GM12891 (cell line): ENCODE measurements at regions not wholly inside any gene's neighbourhood (a gene's known extent, or its start where the extent isn't known, plus 50 kb on each side); places are given as distances from the start of the nearest gene placed in this dataset.

ENCODE experiments used
- DNase-seq: peaks from one replicate; pipeline ENCODE4 v3.0.0; 2011; ENCODE audit warnings: low spot score; ENCODE audit not compliant: insufficient read length
- FAIRE-seq: peaks from 2 replicates; lab custom pipeline; 2011; peaks lifted over from hg19 to GRCh38; lab: Jason Lieb, UNC
- PAX5 ChIP-seq: IDR thresholded peaks from 2 replicates; pipeline ENCODE4 v1.6.1; 2011; ENCODE audit warnings: low read length, moderate library complexity, mild to moderate bottlenecking; ENCODE audit not compliant: insufficient read depth, severe bottlenecking
- POLR2A ChIP-seq: IDR thresholded peaks from 2 replicates; pipeline ENCODE4 v1.6.1; 2011; ENCODE audit warnings: low read depth, low read length, control low read depth
- POLR2AphosphoS5 ChIP-seq: IDR thresholded peaks from 2 replicates; pipeline ENCODE4 v1.6.1; 2011; ENCODE audit warnings: low read depth, low read length, control low read depth
- POU2F2 ChIP-seq: IDR thresholded peaks from 2 replicates; pipeline ENCODE4 v1.6.1; 2011; ENCODE audit warnings: low read depth, mild to moderate bottlenecking, control low read depth, low read length, moderate library complexity
- SPI1 ChIP-seq: IDR thresholded peaks from 2 replicates; pipeline ENCODE4 v1.6.1; 2011; ENCODE audit warnings: low read depth, low read length, control low read depth
- TAF1 ChIP-seq: IDR thresholded peaks from 2 replicates; pipeline ENCODE4 v1.6.1; 2011; ENCODE audit warnings: low read depth, low read length, control low read depth

DNA sequence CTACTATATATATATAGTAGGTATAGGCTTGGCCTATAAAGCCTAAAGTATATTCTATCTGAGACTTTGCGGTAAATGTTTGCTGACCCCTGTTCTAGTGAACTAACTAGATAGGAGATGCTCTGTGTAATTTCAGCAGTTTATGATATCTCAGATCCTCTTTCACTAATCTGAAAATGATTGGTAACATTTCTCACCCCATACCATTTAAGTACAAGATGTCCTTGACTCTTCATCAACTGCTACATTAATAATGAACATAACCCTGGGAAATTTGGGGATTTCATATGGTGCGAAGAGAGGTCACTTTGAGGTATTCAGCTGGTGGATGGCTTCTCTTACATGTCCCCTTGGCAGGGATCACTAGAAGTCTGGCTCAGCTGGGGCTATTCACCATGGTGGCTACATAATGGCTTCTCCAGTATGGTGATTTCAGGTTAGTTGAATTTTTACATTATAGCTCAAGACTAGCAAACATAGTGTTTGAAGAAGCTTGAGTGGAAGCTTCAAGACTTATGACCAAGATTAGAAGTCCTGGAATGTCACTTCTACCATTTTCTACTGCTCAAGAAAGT is 103.6 kb upstream of the MYCBP2 start:
- FAIRE-seq = peak; percentile 87
- DNase-seq = no peak
- TF ChIP-seq POLR2A = 0 out of 2 replicates have a peak, but pooled peaks have one; percentile 48
- TF ChIP-seq PAX5 = no peak
- peak; percentile 93 for TF ChIP-seq SPI1
- TF ChIP-seq TAF1 = no peak
- TF ChIP-seq POLR2AphosphoS5 = 0 out of 2 replicates have a peak, but pooled peaks have one; percentile 28
- no peak for TF ChIP-seq POU2F2

DNA sequence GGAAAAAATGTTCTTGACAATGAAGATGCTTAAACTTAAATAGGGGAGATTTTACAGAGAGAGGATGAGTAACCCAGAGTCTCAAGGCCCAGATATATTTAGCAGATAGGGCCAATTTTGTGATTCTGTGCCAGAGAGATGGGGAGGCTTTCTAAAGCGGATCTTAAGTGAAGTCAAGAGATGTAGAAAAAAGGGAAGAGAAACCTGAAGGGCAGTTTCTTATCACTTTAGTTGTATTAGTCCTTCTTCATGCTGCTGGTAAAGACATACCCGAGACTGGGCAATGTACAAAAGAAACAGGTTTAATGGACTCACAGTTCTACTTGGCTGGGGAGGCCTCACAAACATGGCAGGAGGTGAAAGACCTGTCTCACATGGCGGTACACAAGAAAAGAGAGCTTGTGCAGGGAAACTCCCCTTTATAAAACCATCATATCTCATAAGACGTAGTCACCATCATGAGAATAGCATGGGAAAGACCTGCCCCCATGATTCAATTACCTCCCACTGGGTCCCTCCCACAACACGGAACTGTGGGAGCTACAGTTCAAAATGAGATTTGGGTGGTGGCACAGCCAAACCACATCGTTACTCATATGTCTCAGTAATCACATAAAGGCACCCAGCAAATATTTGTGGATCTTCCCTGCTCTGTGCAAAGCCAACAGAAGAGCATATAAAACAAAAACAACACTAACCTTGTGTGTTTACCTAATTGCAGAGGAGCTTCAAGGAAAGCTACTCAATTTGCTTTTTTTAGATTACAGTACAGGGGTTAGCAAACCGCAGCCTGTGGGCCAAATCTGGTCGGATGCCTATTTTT is 102.6 kb upstream of the MYCBP2 start:
- FAIRE-seq (peak; percentile 90), DNase-seq (no peak)
- TF ChIP-seq SPI1 (peak; percentile 97), POLR2AphosphoS5 (no peak), POU2F2 (peak; percentile 50; the same call in 1 of the 2 replicates), POLR2A (peak; percentile 45; the same call in 1 of the 2 replicates), PAX5 (no peak), TAF1 (peak; percentile 44)

DNA sequence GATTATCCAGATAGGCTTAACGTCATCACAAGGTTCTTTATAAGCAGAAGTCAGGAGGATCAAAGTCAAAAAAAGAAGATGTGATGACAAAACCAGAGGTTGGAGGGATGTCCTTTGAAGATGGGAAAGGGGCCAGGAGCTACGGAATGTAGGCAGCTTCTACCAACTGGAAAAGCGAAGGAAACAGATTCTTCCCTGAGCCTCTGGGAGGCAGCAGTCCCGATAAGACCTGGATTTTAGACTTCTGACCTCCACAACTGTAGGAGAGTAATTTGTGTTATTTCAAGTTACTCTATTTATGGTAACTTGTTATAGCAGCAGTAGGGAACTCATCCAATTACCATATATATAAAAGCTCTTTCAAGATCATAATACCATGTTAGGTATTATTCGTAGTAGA is 98.8 kb upstream of the MYCBP2 start:
- TF ChIP-seq TAF1 (no peak), SPI1 (no peak), PAX5 (no peak), POU2F2 (no peak), POLR2A (no peak), POLR2AphosphoS5 (no peak)
- no peak for DNase-seq

DNA sequence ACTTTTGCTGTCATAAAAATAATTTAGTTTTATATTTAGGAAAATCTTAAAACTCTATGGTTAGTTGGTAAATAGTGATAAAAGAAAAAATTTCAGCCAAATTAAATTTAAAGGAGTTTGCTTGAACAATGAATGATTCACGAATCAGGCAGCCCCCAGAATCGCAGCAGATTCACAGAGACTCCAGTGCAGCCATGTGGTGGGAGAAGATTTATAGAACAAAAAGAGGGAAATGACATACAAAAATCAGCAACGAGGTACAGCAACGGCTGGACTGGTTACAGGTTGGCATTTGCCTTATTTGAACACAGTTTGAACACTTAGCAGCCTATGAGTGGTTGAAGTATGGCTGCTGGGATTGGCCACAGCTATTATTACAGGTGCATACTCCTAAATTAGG is 96.4 kb upstream of the MYCBP2 start:
- FAIRE-seq = no peak
- TF ChIP-seq POLR2AphosphoS5 (no peak), POU2F2 (no peak), TAF1 (no peak), POLR2A (no peak), PAX5 (no peak), SPI1 (no peak)
- no peak for DNase-seq

More for the DNA sequence above, 98.8 kb upstream of the MYCBP2 start:
- FAIRE-seq = no peak

DNA sequence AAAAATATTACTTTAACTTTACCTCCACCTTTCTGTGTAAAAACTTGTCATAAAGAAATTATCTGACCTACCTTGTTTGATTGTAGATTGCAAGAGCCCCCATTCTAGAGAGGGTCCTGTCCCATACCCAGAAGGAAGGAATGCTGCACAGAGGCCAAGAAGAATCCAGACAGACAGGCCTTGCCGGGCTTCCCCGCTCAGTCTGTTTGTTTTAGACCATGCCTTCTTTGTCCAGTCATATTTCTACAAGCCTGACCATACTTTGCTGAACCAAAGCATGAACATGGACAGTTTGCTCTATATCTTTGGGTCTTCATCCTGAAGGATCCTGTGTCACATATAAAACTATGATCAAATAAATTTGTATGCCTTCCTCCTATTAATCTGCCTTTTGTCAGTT is 95.8 kb upstream of the MYCBP2 start:
- no peak for TF ChIP-seq PAX5
- FAIRE-seq (peak; percentile 23), DNase-seq (no peak)

DNA sequence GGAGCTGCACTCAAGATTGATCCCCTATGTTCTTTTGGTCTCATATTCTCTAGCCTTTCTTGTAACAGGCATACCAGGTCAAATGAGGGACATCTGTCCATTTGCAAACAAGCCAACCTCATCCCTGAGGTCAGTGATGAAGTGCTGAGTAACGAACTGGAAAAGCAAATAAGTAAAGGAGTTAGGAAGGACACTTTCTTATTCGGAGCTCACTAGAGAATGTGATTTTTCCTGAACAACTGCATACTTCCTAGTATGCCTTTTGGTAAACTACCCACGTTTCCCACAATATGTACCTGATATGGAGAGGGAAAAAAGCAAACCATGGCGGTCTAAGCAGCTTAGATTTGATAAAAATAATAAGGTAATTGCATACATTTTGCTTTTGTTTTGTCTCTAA is 91.0 kb upstream of the MYCBP2 start:
- FAIRE-seq = peak; percentile 55
- DNase-seq = no peak
- TF ChIP-seq SPI1 (no peak), POLR2A (no peak)

DNA sequence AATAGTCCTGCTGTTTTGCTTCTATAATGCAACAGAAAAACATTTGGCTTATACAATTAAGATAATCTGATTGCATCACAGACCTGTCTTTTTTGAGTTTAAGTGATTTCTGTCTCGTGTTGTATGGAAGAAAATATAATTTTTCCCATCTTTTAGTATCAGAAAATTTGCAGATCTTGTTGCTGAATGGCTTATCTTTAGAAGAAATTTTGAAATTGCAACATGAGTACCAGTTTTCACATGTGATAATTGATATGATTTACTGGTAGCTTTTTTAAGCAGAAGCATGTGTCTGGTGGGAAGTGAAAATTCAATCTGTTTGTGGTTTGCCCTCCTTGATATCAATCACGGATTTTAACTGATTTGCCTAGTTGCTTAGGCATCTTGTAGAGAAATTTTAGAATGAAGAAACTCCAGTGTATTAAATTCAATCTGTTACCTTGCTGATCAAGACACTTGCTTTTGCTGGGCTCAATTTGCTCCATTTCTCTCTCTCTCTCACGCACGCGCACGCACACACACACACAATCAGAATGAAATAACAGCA is 89.8 kb upstream of the MYCBP2 start:
- TF ChIP-seq PAX5 (no peak), SPI1 (peak; percentile 64), POLR2A (no peak)
- DNase-seq (no peak), FAIRE-seq (no peak)

DNA sequence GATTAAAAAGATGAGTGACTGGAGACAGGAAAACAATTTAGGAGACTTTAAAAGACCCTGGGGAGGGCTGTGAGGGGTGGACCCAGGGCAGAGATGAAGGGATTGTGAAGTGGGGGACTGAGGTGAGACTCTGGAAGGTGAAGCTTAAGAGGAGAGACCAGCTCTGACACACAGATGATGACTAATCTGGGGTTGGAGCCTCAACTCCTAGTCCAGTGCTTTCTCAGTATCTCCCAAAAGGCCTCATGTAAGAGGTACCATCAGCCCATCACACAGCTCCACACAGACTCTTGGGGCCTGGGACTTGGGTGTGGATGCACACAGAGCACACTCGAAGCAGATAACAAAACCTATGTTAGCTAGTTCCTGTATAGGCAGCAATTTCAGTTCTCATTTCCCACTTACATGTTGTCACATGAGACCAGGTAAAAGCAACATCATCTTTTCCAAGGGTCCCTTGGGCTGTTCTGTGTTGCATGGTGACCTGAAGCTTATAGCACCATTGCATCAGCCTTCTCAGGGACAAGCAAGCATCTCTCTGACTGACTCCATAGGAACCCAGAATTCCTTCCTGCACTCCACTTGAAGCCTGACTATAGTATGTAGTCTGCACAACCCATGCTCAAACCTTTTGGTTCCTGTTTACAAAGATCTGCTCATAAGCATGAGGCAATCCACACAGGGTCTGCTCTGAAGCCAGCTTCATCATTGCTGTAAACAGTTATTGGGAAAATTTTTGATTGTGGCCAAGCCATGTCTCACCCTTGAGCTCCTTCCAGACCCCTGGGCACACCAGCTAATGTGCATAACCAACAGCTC is 88.6 kb upstream of the MYCBP2 start:
- FAIRE-seq = peak; percentile 82
- no peak for DNase-seq
- TF ChIP-seq POU2F2 (no peak), SPI1 (peak; percentile 76)

DNA sequence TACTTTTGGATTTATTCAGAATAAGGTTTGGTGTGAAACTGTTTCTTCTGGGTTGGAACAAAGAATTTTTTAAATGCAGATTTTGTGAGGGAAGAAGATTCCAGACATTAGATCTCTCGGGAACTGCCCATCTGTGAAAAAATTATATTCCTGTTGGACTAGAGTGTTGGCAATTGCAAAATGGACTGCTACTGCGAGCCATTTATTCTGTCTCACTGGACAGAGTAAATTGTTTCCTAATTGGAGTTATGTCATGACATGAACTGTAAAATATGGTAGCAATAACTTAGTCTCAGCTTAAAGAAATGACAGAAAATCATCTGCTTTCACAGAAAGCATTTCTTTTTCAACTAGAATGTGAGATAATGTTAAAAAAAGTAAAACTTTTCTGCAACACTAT is 86.0 kb upstream of the MYCBP2 start:
- no peak for TF ChIP-seq TAF1
- TF ChIP-seq POU2F2 = no peak
- TF ChIP-seq PAX5 = no peak
- TF ChIP-seq SPI1 = no peak
- TF ChIP-seq POLR2AphosphoS5 = no peak
- no peak for TF ChIP-seq POLR2A
- DNase-seq (no peak), FAIRE-seq (no peak)
